SK-N-SH (cell line): ENCODE measurements at regions not wholly inside any gene's neighbourhood (a gene's known extent, or its start where the extent isn't known, plus 50 kb on each side); places are given as distances from the start of the nearest gene placed in this dataset.

ENCODE experiments used
- CTCF ChIA-PET: fragments of 300-600, 350-600 bp; formaldehyde crosslinking; extraction: SDS; loops from one replicate; lab custom pipeline; 2021; lab: Yijun Ruan, JAX
- POLR2A ChIA-PET: fragments of 350-600 bp; sonication (Branson Sonifier 250); formaldehyde crosslinking; extraction: SDS; loops from one replicate; lab custom pipeline; 2020; ENCODE audit warnings: antibody characterized with exemption, inconsistent platforms; lab: Yijun Ruan, JAX
- DNase-seq: peaks from one replicate; pipeline ENCODE4 v3.0.0; 2012
- H2AFZ ChIP-seq: fragments of 200-600 bp; sonication (generic); 2 replicates; pipeline ENCODE4 v1.8.1; 2016; ENCODE audit warnings: antibody characterized with exemption, mild to moderate bottlenecking, low read depth
- H3F3A ChIP-seq: fragments of 200-600 bp; sonication (generic); replicated peaks from 2 replicates; pipeline ENCODE3; 2016; ENCODE audit warnings: antibody characterized with exemption, mild to moderate bottlenecking; ENCODE audit not compliant: insufficient read depth
- H3K27ac ChIP-seq, 2 experiments: fragments of 200-500 bp in 1 of 2; fragments of 200-600 bp in 1 of 2; sonication (Bioruptor generic) in 1 of 2; sonication (generic), shearing (Covaris generic) in 1 of 2; 2 replicates each; pipeline versions ENCODE4 v1.5.1 to v1.6.1; 2014 to 2016; ENCODE audit warnings: low read depth in 2 of 2, inconsistent platforms in 1 of 2, low read length in 1 of 2, mild to moderate bottlenecking in 1 of 2, mixed read lengths in 1 of 2
- H3K27me3 ChIP-seq: fragments of 200-600 bp; sonication (generic), shearing (Covaris generic); 2 replicates; pipeline ENCODE4 v1.6.1; 2016; ENCODE audit warnings: mixed run types; ENCODE audit not compliant: insufficient read depth
- H3K36me3 ChIP-seq, 2 experiments: fragments of 200-500 bp in 1 of 2; fragments of 200-600 bp in 1 of 2; sonication (Bioruptor generic) in 1 of 2; sonication (generic) in 1 of 2; replicated peaks in 1 of 2; 2 replicates each; pipeline versions ENCODE3 to v1.5.1; 2014 to 2016; ENCODE audit warnings: low read length in 1 of 2, mild to moderate bottlenecking in 1 of 2; ENCODE audit not compliant: insufficient read depth in 2 of 2, control insufficient read depth in 1 of 2
- H3K4me1 ChIP-seq, 2 experiments: fragments of 200-500 bp in 1 of 2; fragments of 200-600 bp in 1 of 2; sonication (Bioruptor generic) in 1 of 2; sonication (generic), shearing (Covaris generic) in 1 of 2; 2 replicates each; pipeline versions ENCODE4 v1.5.1 to v1.6.1; 2014 to 2016; ENCODE audit warnings: low read depth in 1 of 2, low read length in 1 of 2, mixed run types in 1 of 2; ENCODE audit not compliant: insufficient read depth in 2 of 2, control insufficient read depth in 1 of 2
- H3K4me2 ChIP-seq: fragments of 200-600 bp; sonication (generic), shearing (Covaris generic); 2 replicates; pipeline ENCODE4 v1.6.1; 2017; ENCODE audit warnings: mixed run types
- H3K4me3 ChIP-seq, 2 experiments: fragments of 200-500 bp in 1 of 2; fragments of 200-600 bp in 1 of 2; sonication (Bioruptor generic) in 1 of 2; sonication (generic), shearing (Covaris generic) in 1 of 2; 2 replicates each; pipeline versions ENCODE4 v1.5.1 to v1.8.1; 2014 to 2016; ENCODE audit warnings: low read depth in 2 of 2, inconsistent platforms in 1 of 2, low read length in 1 of 2, mild to moderate bottlenecking in 1 of 2, mixed read lengths in 1 of 2, moderate library complexity in 1 of 2
- H3K79me2 ChIP-seq: fragments of 200-600 bp; sonication (generic); 2 replicates; pipeline ENCODE4 v1.8.1; 2017; ENCODE audit warnings: mild to moderate bottlenecking; ENCODE audit not compliant: insufficient read depth
- H3K9ac ChIP-seq: fragments of 200-600 bp; sonication (generic); 2 replicates; pipeline ENCODE4 v1.6.1; 2017; ENCODE audit warnings: mixed run types
- H3K9me2 ChIP-seq: fragments of 200-600 bp; sonication (generic); 2 replicates; pipeline ENCODE4 v1.6.1; 2017; ENCODE audit warnings: mixed run types
- H3K9me3 ChIP-seq: fragments of 200-600 bp; sonication (generic); 2 replicates; pipeline ENCODE4 v1.6.1; 2017; ENCODE audit warnings: mixed run types, mild to moderate bottlenecking, moderate library complexity
- H4K20me1 ChIP-seq: fragments of 200-600 bp; sonication (generic); 2 replicates; pipeline ENCODE4 v1.6.1; 2017; ENCODE audit warnings: mild to moderate bottlenecking, mixed run types; ENCODE audit not compliant: insufficient read depth
- EZH2phosphoT487 ChIP-seq: fragments of 200-600 bp; sonication (generic); IDR thresholded peaks from 2 replicates; pipeline ENCODE4 v1.6.1; 2017; ENCODE audit warnings: low read depth, mixed run types, mild to moderate bottlenecking, antibody characterized with exemption, moderate library complexity, borderline replicate concordance
- FOXJ3 ChIP-seq: sonication (generic); formaldehyde crosslinking; IDR thresholded peaks from 2 replicates; pipeline ENCODE4 v1.5.1; 2020; ENCODE audit warnings: mild to moderate bottlenecking, missing genetic modification reagents
- GATA2 ChIP-seq: sonication (generic); formaldehyde crosslinking; IDR thresholded peaks from 2 replicates; pipeline ENCODE4 v1.5.0; 2020; ENCODE audit warnings: mild to moderate bottlenecking, missing genetic modification reagents
- MXI1 ChIP-seq: IDR thresholded peaks from 2 replicates; pipeline ENCODE4 v1.6.1; 2012; ENCODE audit warnings: mild to moderate bottlenecking, low read depth, low read length, improper control_type of control experiment
- NFIC ChIP-seq: IDR thresholded peaks from 2 replicates; pipeline ENCODE4 v1.4.0; 2012; ENCODE audit warnings: borderline replicate concordance
- NRF1 ChIP-seq: IDR thresholded peaks from 2 replicates; pipeline ENCODE4 v1.6.1; 2012; ENCODE audit warnings: low read depth, mild to moderate bottlenecking, low read length
- RAD21 ChIP-seq: IDR thresholded peaks from 2 replicates; pipeline ENCODE4 v1.6.1; 2012; ENCODE audit warnings: mild to moderate bottlenecking, low read length
- RFX5 ChIP-seq: IDR thresholded peaks from 2 replicates; pipeline ENCODE4 v1.6.1; 2012; ENCODE audit warnings: mild to moderate bottlenecking, improper control_type of control experiment, low read length
- RXRA ChIP-seq: IDR thresholded peaks from 2 replicates; pipeline ENCODE4 v1.4.0; 2012; ENCODE audit warnings: low read depth, mild to moderate bottlenecking, borderline replicate concordance
- SIN3A ChIP-seq: IDR thresholded peaks from 2 replicates; pipeline ENCODE4 v1.6.1; 2012; ENCODE audit warnings: low read depth, mild to moderate bottlenecking, low read length, moderate library complexity, borderline replicate concordance
- SMC3 ChIP-seq: IDR thresholded peaks from 2 replicates; pipeline ENCODE4 v1.6.1; 2012; ENCODE audit warnings: low read depth, low read length, improper control_type of control experiment
- TAF1 ChIP-seq: IDR thresholded peaks from 2 replicates; pipeline ENCODE4 v1.6.1; 2012; ENCODE audit warnings: low read depth, mild to moderate bottlenecking, low read length, moderate library complexity, borderline replicate concordance
- TEAD4 ChIP-seq: IDR thresholded peaks from 2 replicates; pipeline ENCODE4 v1.4.0; 2012; ENCODE audit warnings: mild to moderate bottlenecking, borderline replicate concordance; ENCODE audit not compliant: insufficient read depth
- WGBS: methylation state at CpG from one replicate; pipeline ENCODE4 v1.1.6; 2017; ENCODE audit warnings: low lambda C conversion rate; 5-methylcytosine and 5-hydroxymethylcytosine counted together
- TF ChIP-seq, protein P1 (sequence below): IDR thresholded peaks from 2 replicates; pipeline ENCODE4 v1.4.0; 2012; ENCODE audit warnings: low read depth, borderline replicate concordance
- TF ChIP-seq, protein P2 (sequence below): fragments of 200-600 bp; sonication (generic); IDR thresholded peaks from 2 replicates; pipeline ENCODE4 v1.6.1; 2017; ENCODE audit warnings: antibody characterized with exemption, mild to moderate bottlenecking, moderate library complexity
- TF ChIP-seq, protein P3 (sequence below): fragments of 150-350 bp; IDR thresholded peaks from 2 replicates; pipeline ENCODE4 v1.6.1; 2017; ENCODE audit warnings: antibody characterized with exemption, low read length, low read depth, borderline replicate concordance
- TF ChIP-seq, protein P4 (sequence below): IDR thresholded peaks from 2 replicates; pipeline ENCODE4 v1.4.0; 2012; ENCODE audit warnings: low read depth
- TF ChIP-seq, protein P5 (sequence below): IDR thresholded peaks from 2 replicates; pipeline ENCODE4; 2012

DNA sequence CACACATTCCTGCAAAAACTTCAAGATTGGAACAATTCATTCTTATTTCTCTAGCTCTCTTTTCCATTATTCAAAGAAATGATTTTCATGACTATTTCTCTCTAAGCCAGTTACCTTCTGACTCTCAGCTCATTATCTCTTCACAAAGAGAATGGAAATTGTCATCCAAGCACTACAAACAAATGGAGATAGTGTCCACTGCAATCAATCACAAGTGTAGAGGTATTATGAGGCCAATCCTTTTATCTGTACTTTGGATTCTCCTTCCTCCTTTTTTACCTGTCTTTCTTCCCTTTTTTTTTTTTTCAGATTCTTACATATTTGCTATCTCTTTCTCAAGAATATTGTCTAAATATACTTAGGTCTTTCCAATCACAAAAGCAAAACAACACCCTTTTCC lies 497.7 kb upstream of the MEF2C start:
- Histone ChIP-seq H3K79me2 (no peaks in the 10 kb centered on the region), H3K9ac (no peak overlapping the region), H3F3A (no peaks in the 10 kb centered on the region), H2AFZ (no peak overlapping the region), H3K9me2 (peaks cover 3% of the 10 kb centered on the region; the same call in 1 of the 2 replicates), H3K4me1 (no peaks in the 10 kb centered on the region), H4K20me1 (no peaks in the 10 kb centered on the region), H3K27me3 (no peaks in the 10 kb centered on the region), H3K27ac (no peak overlapping the region), H3K4me2 (no peak overlapping the region), H3K4me3 (no peak overlapping the region), H3K36me3 (no peaks in the 10 kb centered on the region), H3K9me3 (no peaks in the 10 kb centered on the region)
- ChIA-PET CTCF (no interaction called here), POLR2A (no interaction called here)
- TF ChIP-seq, protein P1, sequence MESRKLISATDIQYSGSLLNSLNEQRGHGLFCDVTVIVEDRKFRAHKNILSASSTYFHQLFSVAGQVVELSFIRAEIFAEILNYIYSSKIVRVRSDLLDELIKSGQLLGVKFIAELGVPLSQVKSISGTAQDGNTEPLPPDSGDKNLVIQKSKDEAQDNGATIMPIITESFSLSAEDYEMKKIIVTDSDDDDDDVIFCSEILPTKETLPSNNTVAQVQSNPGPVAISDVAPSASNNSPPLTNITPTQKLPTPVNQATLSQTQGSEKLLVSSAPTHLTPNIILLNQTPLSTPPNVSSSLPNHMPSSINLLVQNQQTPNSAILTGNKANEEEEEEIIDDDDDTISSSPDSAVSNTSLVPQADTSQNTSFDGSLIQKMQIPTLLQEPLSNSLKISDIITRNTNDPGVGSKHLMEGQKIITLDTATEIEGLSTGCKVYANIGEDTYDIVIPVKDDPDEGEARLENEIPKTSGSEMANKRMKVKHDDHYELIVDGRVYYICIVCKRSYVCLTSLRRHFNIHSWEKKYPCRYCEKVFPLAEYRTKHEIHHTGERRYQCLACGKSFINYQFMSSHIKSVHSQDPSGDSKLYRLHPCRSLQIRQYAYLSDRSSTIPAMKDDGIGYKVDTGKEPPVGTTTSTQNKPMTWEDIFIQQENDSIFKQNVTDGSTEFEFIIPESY, result no peak
- TF ChIP-seq NFIC (no peak), RXRA (no peak)
- TF ChIP-seq, protein P2, sequence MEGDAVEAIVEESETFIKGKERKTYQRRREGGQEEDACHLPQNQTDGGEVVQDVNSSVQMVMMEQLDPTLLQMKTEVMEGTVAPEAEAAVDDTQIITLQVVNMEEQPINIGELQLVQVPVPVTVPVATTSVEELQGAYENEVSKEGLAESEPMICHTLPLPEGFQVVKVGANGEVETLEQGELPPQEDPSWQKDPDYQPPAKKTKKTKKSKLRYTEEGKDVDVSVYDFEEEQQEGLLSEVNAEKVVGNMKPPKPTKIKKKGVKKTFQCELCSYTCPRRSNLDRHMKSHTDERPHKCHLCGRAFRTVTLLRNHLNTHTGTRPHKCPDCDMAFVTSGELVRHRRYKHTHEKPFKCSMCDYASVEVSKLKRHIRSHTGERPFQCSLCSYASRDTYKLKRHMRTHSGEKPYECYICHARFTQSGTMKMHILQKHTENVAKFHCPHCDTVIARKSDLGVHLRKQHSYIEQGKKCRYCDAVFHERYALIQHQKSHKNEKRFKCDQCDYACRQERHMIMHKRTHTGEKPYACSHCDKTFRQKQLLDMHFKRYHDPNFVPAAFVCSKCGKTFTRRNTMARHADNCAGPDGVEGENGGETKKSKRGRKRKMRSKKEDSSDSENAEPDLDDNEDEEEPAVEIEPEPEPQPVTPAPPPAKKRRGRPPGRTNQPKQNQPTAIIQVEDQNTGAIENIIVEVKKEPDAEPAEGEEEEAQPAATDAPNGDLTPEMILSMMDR, result no peak
- no peak for DNase-seq

DNA sequence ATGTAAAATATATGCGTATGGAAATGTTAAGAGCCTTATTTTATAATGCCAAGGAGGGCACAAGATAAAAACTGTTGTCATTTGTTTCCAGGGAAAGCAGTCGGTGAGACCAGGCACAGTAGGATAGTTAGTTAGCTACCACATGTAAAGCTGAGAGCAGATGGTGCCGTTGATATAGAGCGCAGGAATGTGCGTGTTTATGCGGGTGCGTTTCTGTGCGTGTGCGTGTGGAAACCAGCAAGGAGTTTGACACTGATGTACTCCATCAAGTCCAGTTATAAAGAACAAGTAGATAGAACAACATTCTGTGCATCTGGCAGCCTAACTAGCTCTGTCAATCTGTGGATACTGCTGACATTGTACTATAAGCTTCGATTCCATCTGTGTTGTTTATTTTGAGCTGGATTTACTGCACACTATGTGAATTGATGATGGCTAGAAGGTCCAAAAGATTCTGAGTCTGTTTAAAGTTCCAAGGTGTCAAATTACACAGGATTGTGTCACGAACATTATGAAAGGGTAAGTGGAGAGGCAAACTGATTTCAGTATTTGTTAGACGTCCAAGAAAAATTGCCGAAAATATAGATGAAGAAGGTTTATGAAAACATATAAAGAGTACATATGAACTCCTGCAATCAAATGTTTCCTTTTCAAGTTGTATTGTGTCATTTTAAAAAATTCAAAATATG lies 494.9 kb upstream of the MEF2C start:
- DNase-seq, result no peak
- H3K27ac ChIP-seq, result no peak overlapping the region
- TF ChIP-seq NRF1, result no peak
- no peak for TF ChIP-seq FOXJ3 (CRISPR knock-in tag)
- no peak for TF ChIP-seq MXI1
- TF ChIP-seq, protein P3, sequence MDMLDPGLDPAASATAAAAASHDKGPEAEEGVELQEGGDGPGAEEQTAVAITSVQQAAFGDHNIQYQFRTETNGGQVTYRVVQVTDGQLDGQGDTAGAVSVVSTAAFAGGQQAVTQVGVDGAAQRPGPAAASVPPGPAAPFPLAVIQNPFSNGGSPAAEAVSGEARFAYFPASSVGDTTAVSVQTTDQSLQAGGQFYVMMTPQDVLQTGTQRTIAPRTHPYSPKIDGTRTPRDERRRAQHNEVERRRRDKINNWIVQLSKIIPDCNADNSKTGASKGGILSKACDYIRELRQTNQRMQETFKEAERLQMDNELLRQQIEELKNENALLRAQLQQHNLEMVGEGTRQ, result no peak
- TF ChIP-seq, protein P4, sequence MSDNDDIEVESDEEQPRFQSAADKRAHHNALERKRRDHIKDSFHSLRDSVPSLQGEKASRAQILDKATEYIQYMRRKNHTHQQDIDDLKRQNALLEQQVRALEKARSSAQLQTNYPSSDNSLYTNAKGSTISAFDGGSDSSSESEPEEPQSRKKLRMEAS, result no peak
- TF ChIP-seq, protein P2, result no peak
- TF ChIP-seq RFX5, result no peak
- TF ChIP-seq TAF1, result no peak
- TF ChIP-seq, protein P5, sequence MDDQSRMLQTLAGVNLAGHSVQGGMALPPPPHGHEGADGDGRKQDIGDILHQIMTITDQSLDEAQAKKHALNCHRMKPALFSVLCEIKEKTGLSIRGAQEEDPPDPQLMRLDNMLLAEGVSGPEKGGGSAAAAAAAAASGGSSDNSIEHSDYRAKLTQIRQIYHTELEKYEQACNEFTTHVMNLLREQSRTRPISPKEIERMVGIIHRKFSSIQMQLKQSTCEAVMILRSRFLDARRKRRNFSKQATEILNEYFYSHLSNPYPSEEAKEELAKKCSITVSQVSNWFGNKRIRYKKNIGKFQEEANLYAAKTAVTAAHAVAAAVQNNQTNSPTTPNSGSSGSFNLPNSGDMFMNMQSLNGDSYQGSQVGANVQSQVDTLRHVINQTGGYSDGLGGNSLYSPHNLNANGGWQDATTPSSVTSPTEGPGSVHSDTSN, result no peak
- TF ChIP-seq RAD21, result no peak
- no peak for TF ChIP-seq GATA2 (CRISPR knock-in tag)
- TF ChIP-seq TEAD4, result no peak
- TF ChIP-seq EZH2phosphoT487, result no peak
- no peak for TF ChIP-seq SIN3A
- TF ChIP-seq SMC3, result no peak
- TF ChIP-seq, all 33 proteins: peak for 0
- no peaks in the 10 kb centered on the region for H4K20me1 ChIP-seq
- H2AFZ ChIP-seq, result no peak overlapping the region
- no peak overlapping the region for H3K4me3 ChIP-seq
- WGBS, result 78% methylated on average over 13 of the region's 13 CpGs
- no peak overlapping the region for H3K9ac ChIP-seq
- no peaks in the 10 kb centered on the region for H3K36me3 ChIP-seq
- H3K27me3 ChIP-seq, result no peaks in the 10 kb centered on the region
- H3F3A ChIP-seq, result no peaks in the 10 kb centered on the region
- ChIA-PET CTCF (interaction anchor here (0.9 kb wide), 1 partner anchor 12 kb away, joined by 3 read pairs; no protein-coding TSS in a partner anchor), POLR2A (no interaction called here)
- no peak overlapping the region for H3K4me2 ChIP-seq
- H3K4me1 ChIP-seq, result no peaks in the 10 kb centered on the region
- no peaks in the 10 kb centered on the region for H3K9me3 ChIP-seq
- no peaks in the 10 kb centered on the region for H3K9me2 ChIP-seq
- no peaks in the 10 kb centered on the region for H3K79me2 ChIP-seq
